T-helper 2 cell (primary cell): ENCODE measurements at regions not wholly inside any gene's neighbourhood (a gene's known extent, or its start where the extent isn't known, plus 50 kb on each side); places are given as distances from the start of the nearest gene placed in this dataset.

Experiments
- DNase-seq, 5 experiments: peaks; one replicate each; pipeline versions ENCODE4 v3.0.0 to v3.0.0-alpha.2; 2012 to 2022

DNA sequence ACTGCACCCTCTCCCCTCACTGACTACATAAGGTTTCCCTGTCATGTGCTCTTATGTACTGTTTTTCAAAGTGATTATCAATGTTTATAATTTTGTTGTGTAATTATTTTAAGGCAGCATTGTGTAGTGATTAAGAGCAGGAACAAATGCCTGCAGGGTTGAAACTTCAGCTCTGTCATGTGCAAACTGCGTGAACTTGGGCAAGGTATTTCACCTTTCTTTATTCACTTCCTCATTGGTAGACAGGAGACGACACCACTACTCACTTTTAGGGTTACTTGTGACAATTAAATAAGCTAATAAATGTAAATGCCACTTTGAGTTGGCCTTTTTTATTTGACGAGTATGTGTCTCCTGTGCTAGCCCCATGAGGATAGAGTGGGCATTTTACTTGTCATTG lies 86.5 kb upstream of the E2F8 start:
- no peak for DNase-seq

- no peak for DNase-seq
These were observed 85.8 kb upstream of the E2F8 start for GRCh38 chr11:19326499-19326898.

DNA sequence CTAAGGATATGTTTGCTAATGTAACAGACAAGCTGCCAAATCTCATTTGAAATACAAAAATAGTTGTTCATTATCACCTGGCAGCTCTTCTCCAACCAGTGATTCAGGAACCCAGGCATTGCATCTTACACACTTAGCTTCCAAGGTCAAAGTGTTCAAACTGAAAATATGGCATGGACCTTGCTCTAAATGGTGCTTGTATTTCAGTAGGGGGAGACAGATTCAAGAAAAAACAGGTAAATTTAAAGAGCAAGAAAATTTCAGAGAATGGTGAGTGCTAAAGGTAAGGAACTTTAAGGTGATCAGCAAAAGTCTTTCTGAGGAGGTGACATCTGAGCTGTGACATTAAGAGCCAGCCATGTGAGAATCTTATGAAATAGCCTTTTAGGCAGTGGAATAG lies 82.8 kb upstream of the E2F8 start:
- DNase-seq = no peak

- no peak for DNase-seq
These were observed 80.6 kb upstream of the E2F8 start for GRCh38 chr11:19321351-19321750.

DNA sequence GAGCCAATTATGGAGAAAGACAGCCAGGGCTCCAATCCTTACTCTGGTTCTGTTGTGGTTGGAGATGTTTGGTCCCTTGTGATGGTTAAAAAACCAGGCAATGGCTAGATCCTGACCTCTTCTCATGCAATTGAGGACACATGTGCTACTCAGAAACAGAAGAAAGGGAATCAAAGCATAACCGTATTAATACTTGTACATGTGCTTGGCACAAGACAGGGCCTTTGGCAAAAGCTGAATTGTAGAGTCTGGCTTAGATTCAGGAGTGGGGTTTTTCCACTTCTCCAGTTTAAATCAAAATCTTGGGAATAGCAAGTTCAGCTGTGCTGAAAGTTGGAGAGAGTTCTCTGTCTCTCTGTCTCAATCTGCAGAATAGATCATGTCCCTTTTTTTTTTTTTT lies 80.1 kb upstream of the E2F8 start:
- no peak for DNase-seq

- DNase-seq = no peak
These were observed 75.7 kb upstream of the E2F8 start for GRCh38 chr11:19316434-19316833.

- no peak for DNase-seq
These were observed 74.8 kb upstream of the E2F8 start for GRCh38 chr11:19315511-19315910.

- no peak for DNase-seq
These were observed 72.4 kb upstream of the E2F8 start for GRCh38 chr11:19313140-19313539.

DNA sequence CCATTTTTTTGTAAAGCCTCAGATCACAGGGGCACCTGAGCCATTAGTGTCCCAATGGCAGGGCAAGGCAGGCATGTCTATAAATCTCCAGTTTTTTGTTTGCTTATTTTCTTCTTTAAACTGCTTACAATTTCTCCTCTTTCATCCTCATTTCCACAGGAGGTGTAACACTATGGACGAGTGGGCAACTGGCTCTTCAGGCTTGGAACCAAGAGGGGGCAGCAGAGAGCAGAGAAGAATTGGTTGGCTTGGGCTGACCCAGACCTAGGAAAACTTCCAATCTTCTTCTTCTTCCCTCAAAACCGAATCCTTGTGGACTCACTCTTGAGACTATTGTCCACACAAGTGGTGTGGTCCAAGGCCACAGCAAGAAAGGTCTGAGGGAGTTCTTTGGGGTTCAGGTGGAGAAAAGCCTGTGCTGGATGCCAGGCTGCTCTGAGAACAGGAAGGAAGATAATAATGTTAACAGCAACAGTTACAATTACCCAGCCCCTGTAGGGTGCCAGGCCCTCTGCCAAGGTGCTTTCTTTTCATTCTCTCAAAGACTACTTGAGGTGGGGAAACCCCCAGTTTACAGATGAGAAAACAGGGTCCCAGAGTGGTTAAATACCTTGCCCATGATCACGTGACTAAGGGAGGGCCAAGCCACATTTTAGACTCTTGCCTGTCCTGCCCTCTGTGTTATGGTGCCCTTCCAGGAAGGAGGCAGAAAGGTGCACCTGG lies 70.7 kb upstream of the E2F8 start:
- peak in 1 of 5 experiments; percentile 12 for DNase-seq

DNA sequence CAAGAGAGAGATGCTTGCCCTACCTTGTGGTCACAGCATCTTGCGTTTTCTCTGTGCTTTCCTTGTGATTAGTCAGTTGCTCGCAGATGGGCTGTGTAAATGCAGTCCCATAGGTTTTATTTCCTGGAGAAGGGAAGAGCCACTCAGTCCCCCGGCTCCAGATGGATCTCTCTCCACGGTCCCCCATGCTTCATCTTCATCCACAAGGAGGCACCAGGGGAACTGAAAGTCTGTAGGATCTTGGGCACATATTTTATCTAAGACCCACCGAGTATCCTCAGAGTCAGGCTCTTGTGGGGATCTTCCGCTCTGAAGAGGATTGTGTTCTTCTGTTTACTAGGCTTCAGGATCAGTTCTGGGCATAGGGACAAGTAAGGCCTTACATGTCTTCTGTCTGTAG lies 66.8 kb upstream of the E2F8 start:
- DNase-seq = no peak

- DNase-seq = no peak
These were observed 65.6 kb upstream of the E2F8 start for GRCh38 chr11:19306179-19306944.

DNA sequence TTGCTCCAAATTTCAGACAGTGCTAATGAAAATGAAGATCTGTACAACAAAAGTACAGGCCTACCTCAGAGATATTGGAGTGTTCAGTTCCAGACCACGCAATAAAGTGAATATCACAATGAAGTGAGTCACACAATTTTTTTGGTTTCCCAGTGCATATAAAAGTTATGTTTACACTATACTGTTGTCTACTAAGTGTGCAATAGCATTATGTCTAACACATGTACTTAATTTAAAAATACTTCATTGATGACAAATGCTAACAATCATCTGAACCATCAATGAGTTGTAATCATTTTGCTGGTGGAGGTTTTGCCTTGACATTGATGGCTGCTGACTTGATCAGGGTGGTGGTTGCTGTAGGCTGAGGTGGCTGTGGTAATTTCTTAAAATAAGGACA lies 60.6 kb upstream of the E2F8 start:
- no peak for DNase-seq

- no peak for DNase-seq
These were observed 53.7 kb upstream of the E2F8 start for GRCh38 chr11:19294444-19294843.

DNA sequence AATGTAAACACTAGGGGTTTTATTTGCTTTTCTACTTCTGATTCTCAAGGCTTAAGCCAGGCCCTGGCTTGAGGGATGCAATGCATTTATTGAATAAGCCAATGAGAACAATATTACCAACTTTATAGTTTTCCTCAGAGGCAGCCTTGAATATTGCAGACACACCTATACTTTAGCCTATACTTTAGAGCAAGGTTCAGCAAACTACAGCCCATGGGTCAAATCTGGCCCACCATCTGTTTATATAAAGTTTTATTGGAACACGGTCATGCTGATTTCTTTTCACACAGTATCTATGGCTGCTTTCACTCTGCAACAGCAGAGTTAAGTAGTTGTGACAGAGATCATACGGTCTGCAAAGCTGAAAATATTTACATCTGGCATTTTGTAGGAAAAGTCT lies 50.3 kb upstream of the E2F8 start:
- no peak for DNase-seq
